ENCODE measurements at regions not wholly inside any gene's neighbourhood (a gene's known extent, or its start where the extent isn't known, plus 50 kb on each side); places are given as distances from the start of the nearest gene placed in this dataset.

DNA sequence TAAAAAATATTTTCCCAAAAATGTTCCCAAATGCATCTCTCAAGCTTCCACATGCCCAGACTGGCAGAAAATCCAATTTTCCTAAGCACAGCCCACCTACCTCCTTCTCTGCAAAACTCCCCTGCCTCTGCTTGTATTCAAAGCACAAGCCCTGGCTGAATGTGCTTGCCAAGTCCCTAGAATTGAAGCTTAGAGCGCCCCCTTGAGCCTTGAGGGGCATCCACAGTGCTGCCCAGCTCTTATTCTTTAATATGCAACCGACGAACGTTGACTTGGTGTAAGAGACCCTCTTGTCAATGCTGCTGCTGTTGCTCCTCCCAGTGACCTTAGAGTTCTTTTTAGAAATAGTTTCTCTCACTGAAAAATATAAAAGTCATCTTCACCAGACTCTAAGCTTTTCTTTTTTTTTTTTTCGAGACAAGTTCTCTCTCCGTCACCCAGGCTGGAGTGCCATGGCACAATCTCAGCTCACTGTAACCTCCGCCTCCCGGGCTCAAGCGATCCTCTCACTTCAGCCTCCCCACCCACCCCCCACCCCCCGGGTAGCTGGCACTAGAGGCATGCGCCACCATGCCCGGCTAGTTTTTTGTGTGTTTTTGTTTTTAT, 63.5 kb upstream of the CAPRIN1 start (continued):
- TF ChIP-seq, protein P1, sequence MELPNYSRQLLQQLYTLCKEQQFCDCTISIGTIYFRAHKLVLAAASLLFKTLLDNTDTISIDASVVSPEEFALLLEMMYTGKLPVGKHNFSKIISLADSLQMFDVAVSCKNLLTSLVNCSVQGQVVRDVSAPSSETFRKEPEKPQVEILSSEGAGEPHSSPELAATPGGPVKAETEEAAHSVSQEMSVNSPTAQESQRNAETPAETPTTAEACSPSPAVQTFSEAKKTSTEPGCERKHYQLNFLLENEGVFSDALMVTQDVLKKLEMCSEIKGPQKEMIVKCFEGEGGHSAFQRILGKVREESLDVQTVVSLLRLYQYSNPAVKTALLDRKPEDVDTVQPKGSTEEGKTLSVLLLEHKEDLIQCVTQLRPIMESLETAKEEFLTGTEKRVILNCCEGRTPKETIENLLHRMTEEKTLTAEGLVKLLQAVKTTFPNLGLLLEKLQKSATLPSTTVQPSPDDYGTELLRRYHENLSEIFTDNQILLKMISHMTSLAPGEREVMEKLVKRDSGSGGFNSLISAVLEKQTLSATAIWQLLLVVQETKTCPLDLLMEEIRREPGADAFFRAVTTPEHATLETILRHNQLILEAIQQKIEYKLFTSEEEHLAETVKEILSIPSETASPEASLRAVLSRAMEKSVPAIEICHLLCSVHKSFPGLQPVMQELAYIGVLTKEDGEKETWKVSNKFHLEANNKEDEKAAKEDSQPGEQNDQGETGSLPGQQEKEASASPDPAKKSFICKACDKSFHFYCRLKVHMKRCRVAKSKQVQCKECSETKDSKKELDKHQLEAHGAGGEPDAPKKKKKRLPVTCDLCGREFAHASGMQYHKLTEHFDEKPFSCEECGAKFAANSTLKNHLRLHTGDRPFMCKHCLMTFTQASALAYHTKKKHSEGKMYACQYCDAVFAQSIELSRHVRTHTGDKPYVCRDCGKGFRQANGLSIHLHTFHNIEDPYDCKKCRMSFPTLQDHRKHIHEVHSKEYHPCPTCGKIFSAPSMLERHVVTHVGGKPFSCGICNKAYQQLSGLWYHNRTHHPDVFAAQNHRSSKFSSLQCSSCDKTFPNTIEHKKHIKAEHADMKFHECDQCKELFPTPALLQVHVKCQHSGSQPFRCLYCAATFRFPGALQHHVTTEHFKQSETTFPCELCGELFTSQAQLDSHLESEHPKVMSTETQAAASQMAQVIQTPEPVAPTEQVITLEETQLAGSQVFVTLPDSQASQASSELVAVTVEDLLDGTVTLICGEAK (IDR thresholded peaks at IDR 0.05), result no peak
- TF ChIP-seq, protein P1 (CRISPR knock-in tag; IDR thresholded peaks at IDR 0.05), result no peak

Measured in K562 (cell line).